Neutrophil (primary cell): ENCODE measurements at regions not wholly inside any gene's neighbourhood (a gene's known extent, or its start where the extent isn't known, plus 50 kb on each side); places are given as distances from the start of the nearest gene placed in this dataset.
"Not testable (repeated sequence)": the region's sequence is repeated elsewhere in the genome, so short reads cannot be mapped to it uniquely, and the experiment has no call there.

Experiments
- H3K27ac ChIP-seq: fragments of 200-600 bp; sonication (generic); 2 replicates; pipeline ENCODE4 v1.5.1; 2016; ENCODE audit warnings: mild to moderate bottlenecking, moderate library complexity
- H3K27me3 ChIP-seq: fragments of 200-600 bp; sonication (generic); 2 replicates; pipeline ENCODE4 v1.6.0; 2016; ENCODE audit warnings: mild to moderate bottlenecking
- H3K36me3 ChIP-seq: fragments of 200-600 bp; sonication (generic); 2 replicates; pipeline ENCODE4 v1.5.1; 2017
- H3K4me1 ChIP-seq, 2 experiments: fragments of 200-600 bp in 1 of 2; sonication (generic) in 1 of 2; 1 replicate in 1 of 2; 2 replicates in 1 of 2; pipeline versions ENCODE4 v1.5.1 to v1.6.1; 2013 to 2016; ENCODE audit warnings: low read depth in 1 of 2, low read length in 1 of 2, mild to moderate bottlenecking in 1 of 2, moderate library complexity in 1 of 2; ENCODE audit not compliant: control insufficient read depth in 1 of 2, insufficient read depth in 1 of 2
- H3K4me3 ChIP-seq, 2 experiments: fragments of 200-600 bp in 1 of 2; sonication (generic) in 1 of 2; 1 replicate in 1 of 2; 2 replicates in 1 of 2; pipeline ENCODE4 v1.5.1; 2013 to 2016; ENCODE audit warnings: low read depth in 1 of 2, low read length in 1 of 2, mild to moderate bottlenecking in 1 of 2, moderate library complexity in 1 of 2
- H3K9me3 ChIP-seq: fragments of 200-600 bp; sonication (generic); 2 replicates; pipeline ENCODE4 v1.5.1; 2016
- TF ChIP-seq, protein P1 (sequence below): fragments of 200-600 bp; sonication (generic); IDR thresholded peaks from 2 replicates; pipeline ENCODE4 v1.5.1; 2016; ENCODE audit warnings: antibody characterized with exemption

DNA sequence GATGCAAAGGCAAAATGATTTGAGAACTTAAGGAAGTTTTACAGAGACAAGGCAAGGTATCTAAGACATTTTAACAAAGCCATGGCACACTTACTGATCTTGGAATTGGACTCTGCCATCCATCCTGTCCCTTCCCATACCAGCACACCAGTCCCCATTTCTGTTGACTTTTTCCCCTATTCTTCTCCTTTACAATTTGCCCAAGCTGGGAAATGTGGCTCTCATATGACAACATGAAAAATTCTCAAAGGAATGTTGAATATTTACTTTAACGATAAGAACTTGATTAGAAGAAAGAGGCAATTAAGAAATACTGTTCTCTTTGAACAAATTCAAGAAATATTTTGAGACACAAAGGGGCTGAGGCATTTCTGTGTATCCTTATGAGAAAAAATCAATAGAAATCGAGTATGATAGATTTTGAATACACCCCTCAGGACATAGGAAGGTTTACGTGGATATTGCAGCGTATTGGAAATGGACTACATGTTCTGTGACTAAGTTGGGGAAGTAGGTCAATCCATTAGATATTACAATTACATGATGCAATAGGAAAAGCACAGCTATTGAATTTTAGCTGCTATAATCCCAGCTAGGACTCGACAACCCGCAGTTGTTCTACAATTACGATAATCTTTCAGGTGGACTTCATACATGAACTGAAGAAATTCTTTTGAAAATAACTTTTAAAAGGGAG is 201.6 kb downstream of the TRIB2 start:
- Histone ChIP-seq H3K36me3 (no peaks in the 10 kb centered on the region), H3K9me3 (no peaks in the 10 kb centered on the region), H3K4me3 (no peak overlapping the region), H3K27me3 (no peaks in the 10 kb centered on the region), H3K27ac (no peak overlapping the region), H3K4me1 (no peaks in the 10 kb centered on the region)
- TF ChIP-seq, protein P1, sequence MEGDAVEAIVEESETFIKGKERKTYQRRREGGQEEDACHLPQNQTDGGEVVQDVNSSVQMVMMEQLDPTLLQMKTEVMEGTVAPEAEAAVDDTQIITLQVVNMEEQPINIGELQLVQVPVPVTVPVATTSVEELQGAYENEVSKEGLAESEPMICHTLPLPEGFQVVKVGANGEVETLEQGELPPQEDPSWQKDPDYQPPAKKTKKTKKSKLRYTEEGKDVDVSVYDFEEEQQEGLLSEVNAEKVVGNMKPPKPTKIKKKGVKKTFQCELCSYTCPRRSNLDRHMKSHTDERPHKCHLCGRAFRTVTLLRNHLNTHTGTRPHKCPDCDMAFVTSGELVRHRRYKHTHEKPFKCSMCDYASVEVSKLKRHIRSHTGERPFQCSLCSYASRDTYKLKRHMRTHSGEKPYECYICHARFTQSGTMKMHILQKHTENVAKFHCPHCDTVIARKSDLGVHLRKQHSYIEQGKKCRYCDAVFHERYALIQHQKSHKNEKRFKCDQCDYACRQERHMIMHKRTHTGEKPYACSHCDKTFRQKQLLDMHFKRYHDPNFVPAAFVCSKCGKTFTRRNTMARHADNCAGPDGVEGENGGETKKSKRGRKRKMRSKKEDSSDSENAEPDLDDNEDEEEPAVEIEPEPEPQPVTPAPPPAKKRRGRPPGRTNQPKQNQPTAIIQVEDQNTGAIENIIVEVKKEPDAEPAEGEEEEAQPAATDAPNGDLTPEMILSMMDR, result no peak

DNA sequence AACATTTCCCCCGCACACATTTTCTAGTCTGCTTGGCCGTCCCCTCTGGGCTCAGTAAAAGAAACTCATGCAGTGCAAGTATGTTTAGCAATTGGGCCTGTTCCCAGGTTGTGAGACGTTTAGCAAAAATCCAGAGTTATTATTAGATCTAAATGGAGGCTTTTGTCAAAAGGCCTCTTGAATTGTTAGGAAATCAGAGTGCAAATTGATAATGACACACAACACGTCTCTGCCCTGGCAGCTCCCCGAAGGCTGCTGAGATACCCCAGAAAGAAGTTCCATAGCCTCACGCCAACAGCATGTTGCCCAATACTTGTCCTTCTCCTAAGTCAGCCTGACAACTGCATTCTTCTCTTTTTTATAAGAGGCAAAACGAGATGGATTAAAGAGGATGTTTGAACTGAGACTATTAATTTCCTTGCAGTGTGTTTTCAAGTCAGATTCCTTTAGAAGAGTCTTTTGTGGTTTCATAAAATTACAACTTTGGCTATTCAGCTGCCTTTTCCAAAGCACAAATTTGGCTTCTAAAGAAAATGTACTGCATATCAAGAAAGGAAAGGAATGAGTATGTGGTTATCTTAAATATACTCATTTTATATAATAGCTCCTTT is 202.2 kb downstream of the TRIB2 start:
- no peaks in the 10 kb centered on the region for H3K27me3 ChIP-seq
- no peak overlapping the region for H3K4me3 ChIP-seq
- H3K4me1 ChIP-seq, result no peaks in the 10 kb centered on the region
- no peaks in the 10 kb centered on the region for H3K36me3 ChIP-seq
- TF ChIP-seq, protein P1, result no peak
- H3K27ac ChIP-seq, result no peak overlapping the region
- H3K9me3 ChIP-seq, result no peaks in the 10 kb centered on the region

DNA sequence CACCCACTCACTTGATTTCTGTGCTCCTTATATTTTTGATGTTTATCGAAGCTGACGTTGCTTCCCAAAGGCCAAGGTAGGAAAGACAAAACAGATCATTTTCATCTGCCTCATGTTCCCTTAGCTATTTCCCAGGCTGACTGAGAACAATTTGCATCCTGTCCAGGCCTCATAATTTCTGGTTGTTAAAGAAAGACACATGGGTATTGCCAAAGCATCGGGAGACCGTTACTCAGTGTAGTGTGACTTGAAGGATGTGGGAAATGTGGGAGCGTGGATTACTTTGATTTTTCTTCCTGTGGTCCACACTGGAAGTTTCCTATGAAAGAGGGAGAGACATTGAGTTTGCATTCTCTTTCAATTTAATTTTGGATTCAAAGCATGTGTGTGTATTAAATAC is 204.6 kb downstream of the TRIB2 start:
- Histone ChIP-seq H3K36me3 (no peaks in the 10 kb centered on the region), H3K4me3 (no peak overlapping the region), H3K27me3 (no peaks in the 10 kb centered on the region), H3K4me1 (no peaks in the 10 kb centered on the region), H3K27ac (no peak overlapping the region), H3K9me3 (no peaks in the 10 kb centered on the region)
- TF ChIP-seq, protein P1, result no peak

DNA sequence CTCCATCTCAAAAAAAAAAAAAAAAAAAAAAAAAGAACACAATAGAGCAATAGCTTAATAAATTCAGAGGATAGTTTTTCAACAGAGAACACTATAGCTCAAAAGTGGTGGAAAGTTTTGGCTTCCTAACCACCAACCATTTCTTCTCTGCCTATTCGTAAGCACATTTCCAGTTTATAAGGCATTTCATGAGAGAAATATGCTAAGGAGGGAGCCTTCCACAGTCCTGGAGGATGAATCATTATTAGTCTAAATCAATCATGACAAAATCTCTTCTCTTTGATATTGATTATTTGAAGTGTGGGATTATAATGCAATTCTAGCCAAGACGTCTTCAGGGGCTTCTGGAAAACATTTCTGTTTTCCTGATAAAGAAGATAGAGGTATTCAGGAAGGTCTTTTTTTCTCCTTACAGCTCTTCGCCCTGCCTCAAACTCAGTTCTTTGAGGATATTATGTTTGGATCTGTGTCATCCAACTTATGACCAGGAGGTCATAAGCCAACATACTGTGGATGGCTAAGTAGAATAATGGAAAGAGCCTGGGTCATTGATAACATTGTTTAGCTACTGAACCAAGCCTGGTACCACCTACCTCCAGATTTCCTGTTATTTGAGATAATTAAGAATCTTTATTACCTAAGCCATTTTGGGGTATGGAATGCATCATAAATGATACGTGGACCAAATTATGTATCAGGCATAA is 207.3 kb downstream of the TRIB2 start:
- no peaks in the 10 kb centered on the region for H3K9me3 ChIP-seq
- no peaks in the 10 kb centered on the region for H3K4me1 ChIP-seq
- H3K4me3 ChIP-seq, result no peak overlapping the region
- H3K27me3 ChIP-seq, result peaks cover 10% of the 10 kb centered on the region
- TF ChIP-seq, protein P1, result no peak
- no peaks in the 10 kb centered on the region for H3K36me3 ChIP-seq
- H3K27ac ChIP-seq, result no peak overlapping the region

DNA sequence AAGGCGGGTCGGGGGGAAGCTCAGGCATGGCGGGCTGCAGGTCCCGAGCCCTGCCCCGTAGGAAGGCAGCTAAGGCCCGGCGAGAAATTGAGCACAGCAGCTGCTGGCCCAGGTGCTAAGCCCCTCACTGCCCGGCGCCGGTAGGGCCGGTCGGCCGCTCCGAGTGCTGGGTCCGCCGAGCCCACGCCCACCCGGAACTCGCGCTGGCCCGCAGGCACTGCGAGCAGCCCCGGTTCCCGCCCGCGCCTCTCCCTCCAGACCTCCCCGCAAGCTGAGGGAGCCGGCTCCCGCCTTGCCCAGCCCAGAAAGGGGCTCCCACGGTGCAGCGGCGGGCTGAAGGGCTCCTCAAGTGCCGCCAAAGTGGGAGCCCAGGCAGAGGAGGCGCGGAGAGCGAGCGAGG is 209.9 kb downstream of the TRIB2 start:
- not testable (repeated sequence) for H3K36me3 ChIP-seq, H3K27ac ChIP-seq, H3K4me1 ChIP-seq, H3K9me3 ChIP-seq, H3K4me3 ChIP-seq
- H3K27me3 ChIP-seq, result peaks cover 23% of the 10 kb centered on the region

DNA sequence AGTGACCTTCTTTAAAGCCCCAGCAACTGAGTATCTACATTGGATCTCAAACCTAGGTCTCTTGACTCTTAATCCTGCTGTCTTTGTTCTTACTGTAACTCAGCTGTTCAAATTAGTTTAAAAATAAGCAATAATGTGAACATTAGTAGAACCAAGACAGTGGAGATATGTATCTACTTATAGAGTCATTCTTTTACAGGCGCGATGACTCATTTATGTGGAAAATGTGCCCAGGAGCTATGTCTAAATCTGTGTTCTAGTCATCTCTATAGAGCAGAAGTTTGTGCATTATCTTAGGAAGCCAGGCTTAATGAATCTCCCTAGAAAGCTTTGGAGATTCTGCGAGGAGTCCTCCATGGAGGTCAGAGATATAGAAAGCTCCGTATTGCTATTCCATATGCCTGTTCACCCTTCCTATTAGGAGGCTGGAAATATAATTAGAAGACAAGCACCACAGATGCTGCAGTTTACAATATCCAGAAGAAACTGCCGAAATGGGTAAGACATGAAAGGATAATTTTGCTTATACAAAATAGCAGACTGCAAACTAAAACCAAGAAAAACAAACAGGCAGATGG is 211.6 kb downstream of the TRIB2 start:
- TF ChIP-seq, protein P1, result no peak
- Histone ChIP-seq H3K27ac (no peak overlapping the region), H3K36me3 (no peaks in the 10 kb centered on the region), H3K4me1 (no peaks in the 10 kb centered on the region), H3K27me3 (peaks cover 36% of the 10 kb centered on the region), H3K4me3 (no peak overlapping the region), H3K9me3 (no peaks in the 10 kb centered on the region)
